K562 (cell line): ENCODE measurements at regions not wholly inside any gene's neighbourhood (a gene's known extent, or its start where the extent isn't known, plus 50 kb on each side); places are given as distances from the start of the nearest gene placed in this dataset.
A peak's percentile ranks its signal among the peaks of the same experiment; 100 is the strongest.

Experiments used
- ARID3A ChIP-seq: IDR thresholded peaks from 2 replicates; pipeline ENCODE4 v1.6.1; 2012; ENCODE audit warnings: low read depth, low read length, improper control_type of control experiment, borderline replicate concordance
- DPF2 ChIP-seq: fragments of 450-650 bp; IDR thresholded peaks from 2 replicates; pipeline ENCODE4 v1.6.1; 2016
- EGR1 ChIP-seq: fragments of 450-650 bp; conservative IDR thresholded peaks from 2 replicates; pipeline ENCODE4 v1.6.1; 2017; ENCODE audit warnings: mild to moderate bottlenecking
- ELK1 ChIP-seq: sonication (generic); formaldehyde crosslinking; IDR thresholded peaks from 2 replicates; pipeline ENCODE4 v1.8.1; 2022; ENCODE audit warnings: missing genetic modification reagents
- ETV6 ChIP-seq, 3 experiments: fragments of 150-350 bp in 1 of 3; sonication (generic) in 1 of 3; formaldehyde crosslinking in 1 of 3; IDR thresholded peaks; 2 replicates each; pipeline versions ENCODE4 v1.6.1 to v1.8.0; 2014 to 2022; ENCODE audit warnings: borderline replicate concordance in 2 of 3, low read depth in 2 of 3, antibody characterized with exemption in 1 of 3, low read length in 1 of 3, mild to moderate bottlenecking in 1 of 3, missing genetic modification reagents in 1 of 3
- GATAD2A ChIP-seq: fragments of 450-650 bp; IDR thresholded peaks from 2 replicates; pipeline ENCODE4 v1.6.1; 2017
- GTF2B ChIP-seq: IDR thresholded peaks from 2 replicates; pipeline ENCODE4 v1.6.1; 2011; ENCODE audit not compliant: insufficient read length; ENCODE audit errors: extremely low read depth
- HMG20A ChIP-seq: fragments of 450-650 bp; formaldehyde crosslinking; conservative IDR thresholded peaks from 2 replicates; pipeline ENCODE4 v1.4.0; 2020; ENCODE audit warnings: mild to moderate bottlenecking, mixed read lengths
- HNRNPUL1 ChIP-seq: fragments of 200-400 bp; formaldehyde crosslinking; IDR thresholded peaks from 2 replicates; pipeline ENCODE4 v1.6.1; 2017; ENCODE audit warnings: low read length
- MAFG ChIP-seq: fragments of 450-650 bp; conservative IDR thresholded peaks from 2 replicates; pipeline ENCODE4 v1.6.1; 2016; ENCODE audit warnings: missing genetic modification characterization, missing compliant biosample characterization
- NBN ChIP-seq: fragments of 450-650 bp; IDR thresholded peaks from 2 replicates; pipeline ENCODE4 v1.6.1; 2016; ENCODE audit warnings: low read depth, mild to moderate bottlenecking
- PHTF2 ChIP-seq: fragments of 250-450 bp; sonication (Bioruptor Pico); IDR thresholded peaks from 2 replicates; pipeline ENCODE4 v1.5.0; 2021; ENCODE audit warnings: mild to moderate bottlenecking
- PKNOX1 ChIP-seq: fragments of 450-650 bp; IDR thresholded peaks from 2 replicates; pipeline ENCODE4 v1.6.1; 2016
- POLR2A ChIP-seq: fragments of 450-650 bp; conservative IDR thresholded peaks from 2 replicates; pipeline ENCODE4 v1.6.1; 2016
- RNF219 ChIP-seq: fragments of 250-450 bp; sonication (Bioruptor Pico); IDR thresholded peaks from 2 replicates; pipeline ENCODE4 v1.5.0; 2022; ENCODE audit warnings: mild to moderate bottlenecking
- SOX6 ChIP-seq: fragments of 450-650 bp; IDR thresholded peaks from 2 replicates; pipeline ENCODE4 v1.6.1; 2014; ENCODE audit warnings: mild to moderate bottlenecking
- ZNF324 ChIP-seq: fragments of 250-450 bp; sonication (Bioruptor Pico); IDR thresholded peaks from 2 replicates; pipeline ENCODE4 v1.4.0; 2020; ENCODE audit warnings: mild to moderate bottlenecking
- ZNF354B ChIP-seq: fragments of 250-450 bp; sonication (Bioruptor Pico); IDR thresholded peaks from 2 replicates; pipeline ENCODE4 v1.4.0; 2020
- ZNF584 ChIP-seq: fragments of 200-800 bp; sonication (Bioruptor generic); IDR thresholded peaks from 2 replicates; pipeline ENCODE4 v1.6.1; 2016; ENCODE audit warnings: low read depth, mild to moderate bottlenecking, missing genetic modification characterization, missing compliant biosample characterization
- ZNF639 ChIP-seq, 2 experiments: fragments of 200-800 bp in 1 of 2; sonication (Bioruptor generic) in 1 of 2; sonication (generic) in 1 of 2; formaldehyde crosslinking in 1 of 2; IDR thresholded peaks in 1 of 2; conservative IDR thresholded peaks in 1 of 2; 2 replicates each; pipeline versions ENCODE4 v1.5.0 to v1.6.1; 2016 to 2020; ENCODE audit warnings: missing compliant biosample characterization in 1 of 2, missing genetic modification characterization in 1 of 2, missing genetic modification reagents in 1 of 2

GRCh38 chr2:38509314-38509946, 93.3 kb downstream of the HNRNPLL start (continued):
- 0 out of 2 replicates have a peak, but pooled peaks have one; percentile 10 for TF ChIP-seq ZNF584
- TF ChIP-seq ELK1 (CRISPR knock-in tag): no peak
- no peak for TF ChIP-seq GATAD2A
- peak; percentile 39; the same call in 1 of the 2 replicates for TF ChIP-seq SOX6
- TF ChIP-seq MAFG (tag): peak; percentile 98
- no peak for TF ChIP-seq HNRNPUL1
- TF ChIP-seq GTF2B: no peak
- TF ChIP-seq RNF219: no peak
- TF ChIP-seq ZNF354B (CRISPR knock-in tag): no peak
- TF ChIP-seq HMG20A: no peak
- no peak for TF ChIP-seq EGR1
- TF ChIP-seq ARID3A: peak; percentile 76; the same call in 1 of the 2 replicates
- TF ChIP-seq DPF2: peak; percentile 74
- TF ChIP-seq NBN: 0 out of 2 replicates have a peak, but pooled peaks have one; percentile 27
- no peak for TF ChIP-seq ETV6 (IDR thresholded peaks at IDR 0.05; ENCODE audit: borderline replicate concordance in 1 of 2, low read depth in 2 of 2, low read length in 1 of 2)
- TF ChIP-seq ETV6 (CRISPR knock-in tag; IDR thresholded peaks at IDR 0.05; ENCODE audit: borderline replicate concordance): no peak
- no peak for TF ChIP-seq PHTF2 (CRISPR knock-in tag)
- no peak for TF ChIP-seq POLR2A
- no peak for TF ChIP-seq ZNF324
- TF ChIP-seq ZNF639 (CRISPR knock-in tag; conservative IDR thresholded peaks at IDR 0.05 in 1 of 2, IDR thresholded peaks at IDR 0.05 in 1 of 2): no peak
- TF ChIP-seq PKNOX1: peak; percentile 7; the same call in 1 of the 2 replicates
